ENCODE measurements at regions not wholly inside any gene's neighbourhood (a gene's known extent, or its start where the extent isn't known, plus 50 kb on each side); places are given as distances from the start of the nearest gene placed in this dataset.

DNA sequence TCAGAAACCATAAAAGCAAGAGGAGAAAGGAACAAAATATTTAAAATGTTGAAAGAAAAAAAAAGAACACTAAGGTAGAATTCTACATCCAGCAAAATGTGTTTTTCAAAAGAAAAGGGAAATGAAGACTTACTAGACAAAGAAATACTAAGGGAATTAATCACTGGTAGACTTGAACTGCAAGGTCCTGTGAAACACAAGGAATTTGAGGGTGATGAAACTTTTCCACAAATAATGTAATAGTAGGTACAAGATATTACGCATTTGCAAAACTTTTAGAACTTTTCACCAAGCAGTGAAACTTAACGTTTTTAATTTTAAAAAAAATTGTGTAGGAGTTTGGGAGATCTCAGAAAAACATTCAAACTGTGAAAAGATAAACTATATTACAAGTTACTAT, 180.3 kb upstream of the MAGEB16 start:
- intact Hi-C loops (cut with micrococcal nuclease; ENCODE audit: unreplicated experiment) = no loop called here
- CTCF ChIA-PET = no interaction called here
- Histone ChIP-seq H3K4me3 (ENCODE audit: low read depth in 2 of 2, low read length in 2 of 2) (no peak overlapping the region), H3K27me3 (ENCODE audit: control insufficient read depth, insufficient read depth, low read length) (no peaks in the 10 kb centered on the region), H3K36me3 (ENCODE audit: control insufficient read depth, insufficient read depth, low read length) (no peaks in the 10 kb centered on the region), H3K4me1 (ENCODE audit: control insufficient read depth, insufficient read depth, low read length) (no peaks in the 10 kb centered on the region), H3K27ac (ENCODE audit: low read length) (no peak overlapping the region), H3K9me3 (ENCODE audit: control insufficient read depth, insufficient read depth, low read depth, low read length) (no peaks in the 10 kb centered on the region)
- in situ Hi-C loops (cut with HindIII; ENCODE audit: low pct_unique_long_range_greater_than_20kb, low sequenced_read_pairs) = no loop called here
- POLR2A ChIA-PET = no interaction called here
- BruUV-seq (replicated peaks) = no TSS peak
- TF ChIP-seq SIN3A (IDR thresholded peaks at IDR 0.05; ENCODE audit: borderline replicate concordance, insufficient read depth, low read depth, low read length) (no peak), POLR2AphosphoS5 (IDR thresholded peaks at IDR 0.05; ENCODE audit: low read depth, low read length) (no peak), TCF7L2 (IDR thresholded peaks at IDR 0.05; ENCODE audit: low read depth, low read length) (no peak)
- TF ChIP-seq, protein P1, sequence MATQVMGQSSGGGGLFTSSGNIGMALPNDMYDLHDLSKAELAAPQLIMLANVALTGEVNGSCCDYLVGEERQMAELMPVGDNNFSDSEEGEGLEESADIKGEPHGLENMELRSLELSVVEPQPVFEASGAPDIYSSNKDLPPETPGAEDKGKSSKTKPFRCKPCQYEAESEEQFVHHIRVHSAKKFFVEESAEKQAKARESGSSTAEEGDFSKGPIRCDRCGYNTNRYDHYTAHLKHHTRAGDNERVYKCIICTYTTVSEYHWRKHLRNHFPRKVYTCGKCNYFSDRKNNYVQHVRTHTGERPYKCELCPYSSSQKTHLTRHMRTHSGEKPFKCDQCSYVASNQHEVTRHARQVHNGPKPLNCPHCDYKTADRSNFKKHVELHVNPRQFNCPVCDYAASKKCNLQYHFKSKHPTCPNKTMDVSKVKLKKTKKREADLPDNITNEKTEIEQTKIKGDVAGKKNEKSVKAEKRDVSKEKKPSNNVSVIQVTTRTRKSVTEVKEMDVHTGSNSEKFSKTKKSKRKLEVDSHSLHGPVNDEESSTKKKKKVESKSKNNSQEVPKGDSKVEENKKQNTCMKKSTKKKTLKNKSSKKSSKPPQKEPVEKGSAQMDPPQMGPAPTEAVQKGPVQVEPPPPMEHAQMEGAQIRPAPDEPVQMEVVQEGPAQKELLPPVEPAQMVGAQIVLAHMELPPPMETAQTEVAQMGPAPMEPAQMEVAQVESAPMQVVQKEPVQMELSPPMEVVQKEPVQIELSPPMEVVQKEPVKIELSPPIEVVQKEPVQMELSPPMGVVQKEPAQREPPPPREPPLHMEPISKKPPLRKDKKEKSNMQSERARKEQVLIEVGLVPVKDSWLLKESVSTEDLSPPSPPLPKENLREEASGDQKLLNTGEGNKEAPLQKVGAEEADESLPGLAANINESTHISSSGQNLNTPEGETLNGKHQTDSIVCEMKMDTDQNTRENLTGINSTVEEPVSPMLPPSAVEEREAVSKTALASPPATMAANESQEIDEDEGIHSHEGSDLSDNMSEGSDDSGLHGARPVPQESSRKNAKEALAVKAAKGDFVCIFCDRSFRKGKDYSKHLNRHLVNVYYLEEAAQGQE (IDR thresholded peaks at IDR 0.05; ENCODE audit: insufficient read depth in 1 of 2, low read depth in 2 of 2, low read length in 1 of 2) = no peak
- TF ChIP-seq, protein P2, sequence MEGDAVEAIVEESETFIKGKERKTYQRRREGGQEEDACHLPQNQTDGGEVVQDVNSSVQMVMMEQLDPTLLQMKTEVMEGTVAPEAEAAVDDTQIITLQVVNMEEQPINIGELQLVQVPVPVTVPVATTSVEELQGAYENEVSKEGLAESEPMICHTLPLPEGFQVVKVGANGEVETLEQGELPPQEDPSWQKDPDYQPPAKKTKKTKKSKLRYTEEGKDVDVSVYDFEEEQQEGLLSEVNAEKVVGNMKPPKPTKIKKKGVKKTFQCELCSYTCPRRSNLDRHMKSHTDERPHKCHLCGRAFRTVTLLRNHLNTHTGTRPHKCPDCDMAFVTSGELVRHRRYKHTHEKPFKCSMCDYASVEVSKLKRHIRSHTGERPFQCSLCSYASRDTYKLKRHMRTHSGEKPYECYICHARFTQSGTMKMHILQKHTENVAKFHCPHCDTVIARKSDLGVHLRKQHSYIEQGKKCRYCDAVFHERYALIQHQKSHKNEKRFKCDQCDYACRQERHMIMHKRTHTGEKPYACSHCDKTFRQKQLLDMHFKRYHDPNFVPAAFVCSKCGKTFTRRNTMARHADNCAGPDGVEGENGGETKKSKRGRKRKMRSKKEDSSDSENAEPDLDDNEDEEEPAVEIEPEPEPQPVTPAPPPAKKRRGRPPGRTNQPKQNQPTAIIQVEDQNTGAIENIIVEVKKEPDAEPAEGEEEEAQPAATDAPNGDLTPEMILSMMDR (IDR thresholded peaks at IDR 0.05) = no peak
- no peak for ATAC-seq
- DNase-seq (ENCODE audit: low read depth, low spot score) = no peak

DNA sequence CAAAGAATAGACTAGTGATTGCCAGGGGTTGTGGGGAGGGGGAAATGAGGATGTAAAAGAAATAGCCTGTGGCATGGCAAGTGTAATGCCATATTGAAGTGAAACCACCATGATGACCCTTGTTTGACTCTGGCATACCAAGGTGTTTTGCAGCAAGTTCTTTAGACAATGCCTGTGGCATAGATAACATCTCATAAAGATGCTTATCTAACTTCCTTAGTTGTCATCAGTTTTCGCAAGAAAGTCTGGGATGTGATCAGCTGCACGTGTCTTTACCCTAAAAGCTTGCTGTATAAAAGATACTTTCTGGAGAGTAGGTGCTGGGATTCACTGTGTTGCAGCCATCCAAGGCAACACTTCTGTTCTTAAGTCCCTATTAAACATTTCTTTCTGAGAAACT, 176.1 kb upstream of the MAGEB16 start:
- DNase-seq (ENCODE audit: low read depth, low spot score) = no peak
- no peak for ATAC-seq
- Histone ChIP-seq H3K9me3 (ENCODE audit: control insufficient read depth, insufficient read depth, low read depth, low read length) (no peaks in the 10 kb centered on the region), H3K4me1 (ENCODE audit: control insufficient read depth, insufficient read depth, low read length) (no peaks in the 10 kb centered on the region), H3K36me3 (ENCODE audit: control insufficient read depth, insufficient read depth, low read length) (no peaks in the 10 kb centered on the region), H3K27me3 (ENCODE audit: control insufficient read depth, insufficient read depth, low read length) (no peaks in the 10 kb centered on the region), H3K4me3 (ENCODE audit: low read depth in 2 of 2, low read length in 2 of 2) (no peak overlapping the region), H3K27ac (ENCODE audit: low read length) (no peak overlapping the region)
- intact Hi-C loops (cut with micrococcal nuclease; ENCODE audit: unreplicated experiment) = no loop called here
- ChIA-PET CTCF (no interaction called here), POLR2A (no interaction called here)
- BruUV-seq (replicated peaks) = no TSS peak
- in situ Hi-C loops (cut with HindIII; ENCODE audit: low pct_unique_long_range_greater_than_20kb, low sequenced_read_pairs) = no loop called here
- TF ChIP-seq, protein P2 (IDR thresholded peaks at IDR 0.05) = no peak
- TF ChIP-seq POLR2AphosphoS5 (IDR thresholded peaks at IDR 0.05; ENCODE audit: low read depth, low read length) (no peak), SIN3A (IDR thresholded peaks at IDR 0.05; ENCODE audit: borderline replicate concordance, insufficient read depth, low read depth, low read length) (no peak), TCF7L2 (IDR thresholded peaks at IDR 0.05; ENCODE audit: low read depth, low read length) (no peak)
- TF ChIP-seq, protein P1 (IDR thresholded peaks at IDR 0.05; ENCODE audit: insufficient read depth in 1 of 2, low read depth in 2 of 2, low read length in 1 of 2) = no peak

All from Panc1 (cell line).